K562 (cell line): ENCODE measurements at regions not wholly inside any gene's neighbourhood (a gene's known extent, or its start where the extent isn't known, plus 50 kb on each side); places are given as distances from the start of the nearest gene placed in this dataset.

Experiments
- ATAC-seq: fragments of 200-7000 bp; cut with Tn5 transposase; 3 replicates; pipeline ENCODE4 v1.9.1; 2020; ENCODE audit warnings: moderate library complexity
- BruUV-seq: library from RNA; stranded (reverse); fragments of 400-500 nt; replicated peaks from 2 replicates; lab custom pipeline; 2021; lab: Mats Ljungman, UMichigan
- CTCF ChIA-PET: fragments of 300-600 bp; formaldehyde crosslinking; extraction: SDS; loops from one replicate; lab custom pipeline; 2021; ENCODE audit warnings: low intra/inter-chr PET ratio; lab: Yijun Ruan, JAX
- POLR2A ChIA-PET: fragments of 300-600, 350-650 bp; sonication (Branson Sonifier 250); formaldehyde crosslinking; extraction: SDS; loops from one replicate; lab custom pipeline; 2021; ENCODE audit warnings: antibody characterized with exemption, inconsistent platforms; lab: Yijun Ruan, JAX
- DNase-seq, 4 experiments: peaks; one replicate each; pipeline versions ENCODE4 v3.0.0 to v3.0.0-alpha.2; 2011 to 2018; ENCODE audit warnings: low spot score in 3 of 4, mixed read lengths in 3 of 4; ENCODE audit errors: extremely low read depth in 1 of 4
- FAIRE-seq: peaks from 2 replicates; lab custom pipeline; 2011; peaks lifted over from hg19 to GRCh38; lab: Jason Lieb, UNC
- H2AFZ ChIP-seq: 2 replicates; pipeline ENCODE4 v1.6.0; 2011; ENCODE audit warnings: low read depth, low read length, control low read depth, inconsistent platforms
- H3K27ac ChIP-seq: fragments of 200-600 bp; 3 replicates; pipeline ENCODE4 v1.8.0; 2011; ENCODE audit warnings: low read depth, mild to moderate bottlenecking, control low read depth, inconsistent platforms, low read length, moderate library complexity, mixed read lengths; ENCODE audit errors: extremely low read depth
- H3K27me3 ChIP-seq, 2 experiments: fragments of 300-600 bp in 1 of 2; 2 replicates in 1 of 2; 3 replicates in 1 of 2; pipeline versions ENCODE4 v1.6.0 to v1.8.0; 2011; ENCODE audit warnings: inconsistent platforms in 2 of 2, low read length in 2 of 2, mild to moderate bottlenecking in 1 of 2, mixed read lengths in 1 of 2, moderate library complexity in 1 of 2; ENCODE audit not compliant: control insufficient read depth in 2 of 2, insufficient read depth in 2 of 2
- H3K36me3 ChIP-seq: fragments of 300-600 bp; 3 replicates; pipeline ENCODE4 v1.8.0; 2011; ENCODE audit warnings: mild to moderate bottlenecking, low read length, inconsistent platforms; ENCODE audit not compliant: control insufficient read depth, insufficient read depth
- H3K4me1 ChIP-seq, 2 experiments: fragments of 200-600 bp in 1 of 2; replicated peaks in 1 of 2; 2 replicates in 1 of 2; 3 replicates in 1 of 2; pipeline versions ENCODE4 v1.5.1 to v1.8.0; 2011; ENCODE audit warnings: inconsistent platforms in 2 of 2, low read length in 2 of 2, mild to moderate bottlenecking in 1 of 2, mixed read lengths in 1 of 2, moderate library complexity in 1 of 2; ENCODE audit not compliant: control insufficient read depth in 2 of 2, insufficient read depth in 2 of 2
- H3K4me2 ChIP-seq: 2 replicates; pipeline ENCODE4 v1.6.1; 2011; ENCODE audit warnings: low read length, control low read depth, inconsistent platforms, mixed read lengths; ENCODE audit not compliant: insufficient read depth
- H3K4me3 ChIP-seq: fragments of 200-600 bp; sonication (generic), shearing (Covaris generic); 2 replicates; pipeline ENCODE4 v1.5.1; 2016; ENCODE audit warnings: control low read depth, inconsistent platforms
- H3K79me2 ChIP-seq: fragments of 200-600 bp; 3 replicates; pipeline ENCODE4 v1.8.0; 2011; ENCODE audit warnings: low read length, inconsistent platforms; ENCODE audit not compliant: control insufficient read depth, insufficient read depth
- H3K9ac ChIP-seq, 2 experiments: 2 replicates each; pipeline versions ENCODE4 v1.6.0 to v1.6.1; 2011; ENCODE audit warnings: low read depth in 2 of 2, low read length in 2 of 2, control low read depth in 1 of 2, inconsistent platforms in 1 of 2, mild to moderate bottlenecking in 1 of 2, mixed read lengths in 1 of 2; ENCODE audit not compliant: insufficient read depth in 1 of 2
- H3K9me1 ChIP-seq: one replicate; pipeline ENCODE4 v1.6.0; 2011; ENCODE audit warnings: inconsistent platforms, mild to moderate bottlenecking, low read length, moderate library complexity; ENCODE audit not compliant: control insufficient read depth, insufficient read depth
- H3K9me3 ChIP-seq: replicated peaks from 2 replicates; pipeline ENCODE4 v1.5.1; 2011; ENCODE audit warnings: low read depth, low read length, inconsistent platforms; ENCODE audit not compliant: control insufficient read depth, insufficient read depth
- H4K20me1 ChIP-seq: replicated peaks from 2 replicates; pipeline ENCODE4 v1.6.1; 2011; ENCODE audit warnings: low read length, inconsistent platforms, mixed read lengths; ENCODE audit not compliant: control insufficient read depth, insufficient read depth
- ADNP ChIP-seq: fragments of 200-800 bp; sonication (Bioruptor generic); IDR thresholded peaks from 2 replicates; pipeline ENCODE4 v1.6.1; 2016; ENCODE audit warnings: missing genetic modification characterization, missing compliant biosample characterization
- BHLHE40 ChIP-seq: IDR thresholded peaks from 2 replicates; pipeline ENCODE4 v1.6.1; 2011; ENCODE audit warnings: low read length, improper control_type of control experiment
- E2F1 ChIP-seq: sonication (generic); formaldehyde crosslinking; IDR thresholded peaks from 2 replicates; pipeline ENCODE4 v1.8.1; 2023; ENCODE audit warnings: mild to moderate bottlenecking, missing genetic modification reagents, moderate library complexity
- ELK1 ChIP-seq: sonication (generic); formaldehyde crosslinking; IDR thresholded peaks from 2 replicates; pipeline ENCODE4 v1.8.1; 2022; ENCODE audit warnings: missing genetic modification reagents
- KDM4B ChIP-seq, 2 experiments: fragments of 450-650 bp in 1 of 2; sonication (generic) in 1 of 2; IDR thresholded peaks; 2 replicates each; pipeline ENCODE4 v1.6.1; 2016 to 2017; ENCODE audit warnings: borderline replicate concordance in 2 of 2, antibody characterized with exemption in 1 of 2, low read depth in 1 of 2, mild to moderate bottlenecking in 1 of 2
- MAZ ChIP-seq, 2 experiments: fragments of 450-650 bp in 1 of 2; sonication (generic) in 1 of 2; formaldehyde crosslinking; IDR thresholded peaks in 1 of 2; conservative IDR thresholded peaks in 1 of 2; 2 replicates each; pipeline versions ENCODE4 v1.4.0 to v1.5.0; 2020; ENCODE audit warnings: mild to moderate bottlenecking in 1 of 2, missing genetic modification reagents in 1 of 2
- MBD2 ChIP-seq: sonication (generic); IDR thresholded peaks from 2 replicates; pipeline ENCODE4 v1.6.1; 2016; ENCODE audit warnings: low read depth, borderline replicate concordance
- NCOA6 ChIP-seq: fragments of 450-650 bp; IDR thresholded peaks from 2 replicates; pipeline ENCODE4 v1.6.1; 2017; ENCODE audit warnings: mild to moderate bottlenecking
- NEUROD1 ChIP-seq: fragments of 150-350 bp; IDR thresholded peaks from 2 replicates; pipeline ENCODE4 v1.6.1; 2014; ENCODE audit warnings: borderline replicate concordance, low read length, low read depth; ENCODE audit not compliant: partially characterized antibody
- NFE2L1 ChIP-seq: fragments of 450-650 bp; IDR thresholded peaks from 2 replicates; pipeline ENCODE4 v1.6.1; 2016; ENCODE audit warnings: missing genetic modification characterization, low read depth, mild to moderate bottlenecking, missing compliant biosample characterization, moderate library complexity, borderline replicate concordance
- NR2F6 ChIP-seq: fragments of 450-650 bp; formaldehyde crosslinking; IDR thresholded peaks from 2 replicates; pipeline ENCODE4 v1.4.0; 2020; ENCODE audit warnings: mild to moderate bottlenecking
- NRF1 ChIP-seq, 2 experiments: fragments of 450-650 bp; IDR thresholded peaks in 1 of 2; conservative IDR thresholded peaks in 1 of 2; 2 replicates each; pipeline ENCODE4 v1.6.1; 2014; ENCODE audit warnings: mild to moderate bottlenecking in 2 of 2
- PHF20 ChIP-seq: fragments of 450-650 bp; IDR thresholded peaks from 2 replicates; pipeline ENCODE4 v1.6.1; 2018; ENCODE audit not compliant: partially characterized antibody
- POLR3A ChIP-seq: IDR thresholded peaks from 2 replicates; pipeline ENCODE4 v1.6.1; 2011; ENCODE audit warnings: borderline replicate concordance, mild to moderate bottlenecking, moderate library complexity; ENCODE audit not compliant: insufficient read length, insufficient read depth; ENCODE audit errors: extremely low read depth
- THAP7 ChIP-seq: fragments of 250-450 bp; sonication (Bioruptor Pico); IDR thresholded peaks from 2 replicates; pipeline ENCODE4 v1.5.0; 2021
- TRIM28 ChIP-seq: fragments of 450-650 bp; IDR thresholded peaks from 2 replicates; pipeline ENCODE4 v1.6.1; 2017
- WHSC1 ChIP-seq: IDR thresholded peaks from one replicate; pipeline ENCODE4 v1.6.1; 2012; ENCODE audit warnings: low read length, control low read depth, inconsistent platforms
- ZNF197 ChIP-seq: fragments of 200-800 bp; sonication (Bioruptor generic); IDR thresholded peaks from 2 replicates; pipeline ENCODE4 v1.6.1; 2016; ENCODE audit warnings: low read depth, missing genetic modification characterization, missing compliant biosample characterization
- WGBS: fragments of 100-300 bp; shearing (Covaris generic); methylation state at CpG from one replicate; pipeline ENCODE4 v1.1.6; 2016; ENCODE audit warnings: low coverage, mixed read lengths; ENCODE audit not compliant: insufficient coverage; ENCODE audit errors: missing lambda C conversion rate; 5-methylcytosine and 5-hydroxymethylcytosine counted together
- in situ Hi-C: fragments of 300-500 bp; cut with MboI; formaldehyde crosslinking; loops from 4 replicates; pipeline ENCODE4 v1.15.0; 2018; ENCODE audit warnings: inconsistent platforms, mixed read lengths
- intact Hi-C: fragments of 100-400 bp; cut with micrococcal nuclease; formaldehyde crosslinking; loops from 2 replicates; pipeline ENCODE4 v1.14.2; 2022

- no peaks in the 10 kb centered on the region for H3K36me3 ChIP-seq
- no peak for ATAC-seq
- H3K9ac ChIP-seq = no peak overlapping the region
- BruUV-seq = no TSS peak
- in situ Hi-C loops (no loop called here), intact Hi-C loops (no loop called here)
- ChIA-PET CTCF (no interaction called here), POLR2A (interaction anchor here (0.5 to 0.7 kb wide), 2 partner anchors 64 to 1238 kb away, joined by 3 read pairs; no protein-coding TSS in a partner anchor)
- FAIRE-seq = no peak
- no peak overlapping the region for H3K4me2 ChIP-seq
- 2% methylated on average over 11 of the region's 11 CpGs for WGBS
- no peaks in the 10 kb centered on the region for H3K27me3 ChIP-seq
- H3K79me2 ChIP-seq = no peaks in the 10 kb centered on the region
- H3K9me1 ChIP-seq = no peaks in the 10 kb centered on the region
- no peaks in the 10 kb centered on the region for H4K20me1 ChIP-seq
- no peaks in the 10 kb centered on the region for H3K9me3 ChIP-seq
- H3K4me1 ChIP-seq = no peaks in the 10 kb centered on the region
- no peak overlapping the region for H2AFZ ChIP-seq
- H3K4me3 ChIP-seq = no peak overlapping the region
- DNase-seq = no peak
- no peak overlapping the region for H3K27ac ChIP-seq
- TF ChIP-seq PHF20 (no peak), NEUROD1 (no peak), BHLHE40 (no peak), NRF1 (conservative IDR thresholded peaks at IDR 0.05 in 1 of 2, IDR thresholded peaks at IDR 0.05 in 1 of 2) (no peak), E2F1 (CRISPR knock-in tag) (no peak), ZNF197 (CRISPR knock-in tag) (no peak), NCOA6 (no peak), NR2F6 (no peak), MAZ (CRISPR knock-in tag; conservative IDR thresholded peaks at IDR 0.05 in 1 of 2, IDR thresholded peaks at IDR 0.05 in 1 of 2) (no peak), THAP7 (no peak), MBD2 (no peak), NFE2L1 (tag) (no peak), TRIM28 (no peak), POLR3A (no peak), KDM4B (IDR thresholded peaks at IDR 0.05; ENCODE audit: borderline replicate concordance in 2 of 2, low read depth in 1 of 2) (no peak), ELK1 (CRISPR knock-in tag) (no peak), ADNP (tag) (no peak), WHSC1 (no peak)
Observed at GRCh38 chr2:23118894-23119293, 266.1 kb upstream of the KLHL29 start.
